IPS-15b (cell line): ENCODE measurements at regions not wholly inside any gene's neighbourhood (a gene's known extent, or its start where the extent isn't known, plus 50 kb on each side); places are given as distances from the start of the nearest gene placed in this dataset.

Experiments
- H3K27me3 ChIP-seq: one replicate; pipeline ENCODE4 v1.6.1; 2013; ENCODE audit warnings: low read length; ENCODE audit not compliant: control insufficient read depth, insufficient read depth
- H3K36me3 ChIP-seq: one replicate; pipeline ENCODE4 v1.6.1; 2013; ENCODE audit warnings: low read length; ENCODE audit not compliant: control insufficient read depth, insufficient read depth
- H3K4me1 ChIP-seq: one replicate; pipeline ENCODE4 v1.6.1; 2013; ENCODE audit warnings: mild to moderate bottlenecking, low read length; ENCODE audit not compliant: control insufficient read depth, insufficient read depth
- H3K4me3 ChIP-seq: one replicate; pipeline ENCODE4 v1.5.1; 2013; ENCODE audit warnings: low read depth, low read length
- H3K9ac ChIP-seq: one replicate; pipeline ENCODE4 v1.6.1; 2013; ENCODE audit warnings: low read depth, mild to moderate bottlenecking, low read length
- H3K9me3 ChIP-seq: one replicate; pipeline ENCODE4 v1.6.1; 2013; ENCODE audit warnings: mild to moderate bottlenecking, low read length; ENCODE audit not compliant: control insufficient read depth, insufficient read depth

- Histone ChIP-seq H3K4me1 (no peaks in the 10 kb centered on the region), H3K36me3 (no peaks in the 10 kb centered on the region), H3K9ac (no peak overlapping the region)
These were observed 57.3 kb upstream of the MYRIP start for GRCh38 chr3:39752019-39752637.

GRCh38 chr3:39752751-39753150 lies 56.7 kb upstream of the MYRIP start:
- Histone ChIP-seq H3K9ac (no peak overlapping the region), H3K4me1 (no peaks in the 10 kb centered on the region), H3K27me3 (no peaks in the 10 kb centered on the region), H3K4me3 (no peak overlapping the region), H3K9me3 (no peaks in the 10 kb centered on the region), H3K36me3 (no peaks in the 10 kb centered on the region)

More at GRCh38 chr3:39752019-39752637, 57.3 kb upstream of the MYRIP start:
- Histone ChIP-seq H3K9me3 (no peaks in the 10 kb centered on the region), H3K27me3 (no peaks in the 10 kb centered on the region), H3K4me3 (no peak overlapping the region)

GRCh38 chr3:39753391-39753790 lies 56.0 kb upstream of the MYRIP start:
- H3K4me1 ChIP-seq = no peaks in the 10 kb centered on the region
- no peak overlapping the region for H3K4me3 ChIP-seq
- H3K9me3 ChIP-seq = no peaks in the 10 kb centered on the region
- no peaks in the 10 kb centered on the region for H3K27me3 ChIP-seq
- no peaks in the 10 kb centered on the region for H3K36me3 ChIP-seq
- no peak overlapping the region for H3K9ac ChIP-seq

- H3K4me3 ChIP-seq = no peak overlapping the region
- no peaks in the 10 kb centered on the region for H3K9me3 ChIP-seq
- H3K27me3 ChIP-seq = no peaks in the 10 kb centered on the region
- H3K4me1 ChIP-seq = no peaks in the 10 kb centered on the region
- H3K9ac ChIP-seq = no peak overlapping the region
- H3K36me3 ChIP-seq = no peaks in the 10 kb centered on the region
These were observed 54.9 kb upstream of the MYRIP start for GRCh38 chr3:39754549-39754948.

- Histone ChIP-seq H3K9me3 (no peaks in the 10 kb centered on the region), H3K9ac (no peak overlapping the region), H3K27me3 (no peaks in the 10 kb centered on the region), H3K4me3 (no peak overlapping the region), H3K4me1 (no peaks in the 10 kb centered on the region), H3K36me3 (no peaks in the 10 kb centered on the region)
These were observed 54.3 kb upstream of the MYRIP start for GRCh38 chr3:39755100-39755499.

- no peaks in the 10 kb centered on the region for H3K27me3 ChIP-seq
- no peaks in the 10 kb centered on the region for H3K9me3 ChIP-seq
- no peak overlapping the region for H3K4me3 ChIP-seq
- H3K4me1 ChIP-seq = no peaks in the 10 kb centered on the region
- H3K9ac ChIP-seq = no peak overlapping the region
- H3K36me3 ChIP-seq = no peaks in the 10 kb centered on the region
These were observed 52.1 kb upstream of the MYRIP start for GRCh38 chr3:39757307-39757706.
